Activated CD4-positive, alpha-beta T cell treated with anti-CD3 and anti-CD28 coated beads for 36 hours (primary cell): ENCODE measurements at regions not wholly inside any gene's neighbourhood (a gene's known extent, or its start where the extent isn't known, plus 50 kb on each side); places are given as distances from the start of the nearest gene placed in this dataset.

Experiments used
- ATAC-seq: fragments of 200-7000 bp; cut with Tn5 transposase; one replicate; pipeline ENCODE4 v1.10.0; 2021; ENCODE audit warnings: mild to moderate bottlenecking, moderate library complexity
- CTCF ChIA-PET: fragments of 350-600 bp; sonication (Branson Sonifier 250); formaldehyde crosslinking; loops from one replicate; lab custom pipeline; 2021; ENCODE audit warnings: antibody characterized with exemption; lab: Charles Lee
- POLR2A ChIA-PET: fragments of 350-600 bp; sonication (Branson Sonifier 250); formaldehyde crosslinking; loops from one replicate; lab custom pipeline; 2021; ENCODE audit warnings: antibody characterized with exemption, inconsistent platforms; lab: Charles Lee
- DNase-seq: peaks from one replicate; pipeline ENCODE4 v3.0.0-alpha.2; 2020
- H3K27ac Mint-ChIP-seq: one replicate; pipeline ENCODE4 v1.8.0; 2021; ENCODE audit warnings: mixed read lengths
- H3K27me3 Mint-ChIP-seq: one replicate; pipeline ENCODE4 v1.8.0; 2021; ENCODE audit warnings: mixed read lengths
- H3K36me3 Mint-ChIP-seq: one replicate; pipeline ENCODE4 v1.8.0; 2021; ENCODE audit warnings: low read depth, mixed read lengths
- H3K4me1 Mint-ChIP-seq: one replicate; pipeline ENCODE4 v1.8.0; 2021; ENCODE audit warnings: mixed read lengths
- H3K4me3 Mint-ChIP-seq: one replicate; pipeline ENCODE4 v1.8.0; 2021; ENCODE audit warnings: mild to moderate bottlenecking, moderate library complexity, mixed read lengths
- H3K9me3 Mint-ChIP-seq: one replicate; pipeline ENCODE4 v1.8.0; 2021; ENCODE audit warnings: low read depth, mixed read lengths
- intact Hi-C, 2 experiments: fragments of 100-400 bp; cut with DNase I in 1 of 2; cut with micrococcal nuclease in 1 of 2; formaldehyde crosslinking; loops; one replicate each; pipeline versions ENCODE4 v1.14.2 to v1.15.1; 2022 to 2024; cut with DNase I, micrococcal nuclease

DNA sequence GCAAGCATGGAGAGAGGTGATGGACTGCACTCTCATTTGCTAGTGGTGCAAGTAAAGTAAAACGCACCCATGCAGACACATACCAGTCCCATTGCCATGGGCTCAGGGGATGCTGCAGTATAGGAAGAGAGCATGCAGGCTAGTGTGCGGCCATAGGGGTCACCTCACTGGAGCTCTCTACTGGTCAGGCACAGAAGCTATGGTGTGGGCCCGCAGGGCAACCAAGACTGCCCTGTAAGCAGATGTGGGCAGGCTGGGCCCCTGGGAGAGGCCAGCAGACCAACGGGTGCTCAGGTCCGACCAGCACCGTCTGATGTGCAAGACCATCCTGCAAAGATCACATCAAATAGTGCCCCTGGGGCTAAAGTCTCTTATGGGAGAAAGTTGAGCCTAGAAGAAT lies 290.7 kb downstream of the HTR1B start:
- Mint-ChIP-seq H3K4me1 (no peaks in the 10 kb centered on the region), H3K27ac (no peak overlapping the region), H3K36me3 (no peaks in the 10 kb centered on the region), H3K9me3 (peaks cover 21% of the 10 kb centered on the region), H3K4me3 (no peak overlapping the region), H3K27me3 (no peaks in the 10 kb centered on the region)
- intact Hi-C loops: no loop called here
- ChIA-PET POLR2A (no interaction called here), CTCF (no interaction called here)
- ATAC-seq (no peak), DNase-seq (no peak)

DNA sequence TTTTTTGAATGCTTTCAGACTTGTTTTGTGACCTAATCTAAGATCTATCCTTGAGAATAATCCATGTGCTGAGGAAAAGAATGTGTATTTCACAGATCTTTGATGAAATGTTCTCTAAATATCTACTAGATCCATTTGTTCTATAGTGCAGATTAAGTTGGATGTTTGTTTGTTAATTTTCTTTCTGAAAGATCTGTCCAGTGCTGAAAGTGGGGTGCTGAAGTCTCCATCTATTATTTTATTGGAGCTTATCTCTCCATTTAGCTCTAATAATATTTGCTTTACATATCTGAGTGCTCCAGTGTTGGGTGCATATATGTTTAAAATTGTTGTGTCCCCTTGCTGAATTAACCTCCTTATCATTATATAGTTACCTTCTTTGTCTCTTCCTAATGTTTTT lies 303.6 kb downstream of the HTR1B start:
- CTCF ChIA-PET: no interaction called here
- H3K4me3 Mint-ChIP-seq: no peak overlapping the region
- H3K4me1 Mint-ChIP-seq: no peaks in the 10 kb centered on the region
- intact Hi-C loops: no loop called here
- POLR2A ChIA-PET: no interaction called here
- ATAC-seq (no peak), DNase-seq (no peak)
- peaks cover 5% of the 10 kb centered on the region for H3K9me3 Mint-ChIP-seq
- H3K27me3 Mint-ChIP-seq: no peaks in the 10 kb centered on the region
- no peak overlapping the region for H3K27ac Mint-ChIP-seq
- H3K36me3 Mint-ChIP-seq: no peaks in the 10 kb centered on the region

DNA sequence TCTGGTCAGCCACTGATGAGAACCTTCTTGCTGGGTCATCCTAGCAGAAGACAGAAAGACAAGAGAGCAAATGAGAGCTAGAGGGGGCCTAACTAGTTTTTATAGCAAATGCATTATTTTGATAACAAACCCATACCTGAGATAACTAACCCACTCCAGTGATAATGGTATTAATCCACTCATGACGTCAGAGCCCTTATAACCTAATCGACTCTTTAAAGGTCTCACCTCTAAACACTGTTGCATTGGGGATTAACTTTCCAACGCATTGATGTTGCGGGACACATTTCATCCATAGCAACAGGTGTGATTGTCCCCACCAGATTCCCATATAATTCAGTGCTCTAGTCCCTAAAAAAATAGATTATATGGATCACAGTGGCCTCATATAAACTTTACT lies 312.1 kb downstream of the HTR1B start:
- Mint-ChIP-seq H3K36me3 (no peaks in the 10 kb centered on the region), H3K4me3 (no peak overlapping the region), H3K4me1 (no peaks in the 10 kb centered on the region), H3K27ac (no peak overlapping the region), H3K9me3 (peaks cover 14% of the 10 kb centered on the region), H3K27me3 (no peaks in the 10 kb centered on the region)
- no peak for ATAC-seq
- no peak for DNase-seq
- POLR2A ChIA-PET: no interaction called here
- intact Hi-C loops: no loop called here
- CTCF ChIA-PET: no interaction called here

DNA sequence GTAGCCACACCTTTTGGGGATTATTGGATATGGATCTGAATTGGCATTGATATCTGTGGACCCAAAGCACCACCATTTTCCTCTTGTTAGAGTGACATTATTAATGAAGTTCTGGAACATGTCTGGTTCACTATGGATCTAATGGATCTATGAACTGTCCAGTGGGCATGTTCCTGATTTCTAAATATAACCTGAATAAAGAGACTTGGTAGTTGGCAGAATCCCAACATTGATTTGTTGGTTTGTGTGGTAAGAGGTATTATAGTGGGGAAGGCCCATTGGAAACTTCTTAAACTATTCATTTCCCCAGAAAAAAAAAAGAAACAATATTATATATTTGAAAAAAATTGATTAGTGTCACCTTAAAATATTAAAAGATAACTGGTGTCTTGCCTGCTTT lies 312.6 kb downstream of the HTR1B start:
- Mint-ChIP-seq H3K27ac (no peak overlapping the region), H3K27me3 (no peaks in the 10 kb centered on the region), H3K36me3 (no peaks in the 10 kb centered on the region), H3K9me3 (peaks cover 12% of the 10 kb centered on the region), H3K4me3 (no peak overlapping the region), H3K4me1 (no peaks in the 10 kb centered on the region)
- ATAC-seq: no peak
- intact Hi-C loops: no loop called here
- ChIA-PET CTCF (no interaction called here), POLR2A (no interaction called here)
- DNase-seq: no peak

DNA sequence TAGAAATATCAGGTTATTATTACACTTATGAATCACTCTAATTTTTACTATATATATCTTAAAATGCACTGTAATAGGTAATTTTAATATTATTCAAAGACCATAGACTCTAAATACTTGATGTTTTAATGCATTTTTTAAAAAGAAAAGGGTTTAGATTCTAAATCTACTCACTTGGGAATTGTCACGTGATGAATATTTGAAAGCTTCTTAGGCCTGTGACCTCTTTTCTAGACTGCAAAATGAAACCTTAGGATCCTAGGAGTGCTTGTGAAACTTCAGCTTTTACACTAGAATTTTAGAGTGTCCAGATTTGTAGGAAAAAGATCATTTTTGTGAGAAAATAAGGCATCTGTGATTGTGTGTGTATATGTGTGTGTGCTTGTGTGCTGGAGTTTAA lies 318.0 kb downstream of the HTR1B start:
- Mint-ChIP-seq H3K4me3 (no peak overlapping the region), H3K4me1 (no peaks in the 10 kb centered on the region), H3K27me3 (no peaks in the 10 kb centered on the region), H3K9me3 (peaks cover 2% of the 10 kb centered on the region), H3K27ac (no peak overlapping the region), H3K36me3 (no peaks in the 10 kb centered on the region)
- intact Hi-C loops: no loop called here
- ATAC-seq: no peak
- no peak for DNase-seq
- ChIA-PET POLR2A (no interaction called here), CTCF (no interaction called here)

DNA sequence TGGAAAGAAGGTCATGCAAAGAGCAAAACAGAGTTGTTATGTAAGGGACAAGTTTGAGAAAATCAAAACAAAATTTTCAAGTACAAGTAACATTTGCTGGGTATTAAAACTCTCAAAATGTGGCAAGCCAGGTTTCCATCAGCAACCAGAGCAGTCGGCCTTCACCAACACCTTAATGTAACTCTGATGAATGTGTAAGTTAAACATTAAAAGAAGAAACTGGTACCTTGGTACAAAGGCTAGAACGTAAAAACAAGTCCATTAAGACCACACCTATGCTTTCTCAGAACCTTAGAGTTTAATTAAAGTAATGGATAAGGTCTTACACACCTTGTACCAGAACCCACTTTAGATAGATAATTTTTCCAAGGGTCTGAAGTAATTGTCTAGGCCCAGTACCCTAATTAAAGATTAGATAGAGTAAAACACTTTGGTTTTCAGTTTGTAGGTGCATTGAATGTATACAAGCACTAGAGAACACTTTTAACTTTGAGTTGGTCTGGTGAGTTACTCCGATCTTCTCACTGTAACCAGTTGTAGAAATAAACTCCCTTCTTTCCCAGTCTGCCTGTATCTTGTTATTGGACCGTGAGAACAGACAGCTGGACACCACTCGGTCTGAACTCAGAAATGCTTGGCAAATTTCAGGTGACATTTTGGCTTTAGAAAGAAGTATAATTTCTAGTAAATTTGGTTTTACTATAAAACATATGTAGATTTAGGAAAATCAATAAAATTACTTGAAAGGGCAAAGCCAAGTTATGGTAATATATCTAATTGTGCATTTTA lies 319.4 kb downstream of the HTR1B start:
- intact Hi-C loops: no loop called here
- Mint-ChIP-seq H3K27me3 (no peaks in the 10 kb centered on the region), H3K4me3 (no peak overlapping the region), H3K27ac (no peak overlapping the region), H3K9me3 (no peaks in the 10 kb centered on the region), H3K4me1 (no peaks in the 10 kb centered on the region), H3K36me3 (no peaks in the 10 kb centered on the region)
- DNase-seq: no peak
- ATAC-seq: no peak
- ChIA-PET CTCF (no interaction called here), POLR2A (no interaction called here)

DNA sequence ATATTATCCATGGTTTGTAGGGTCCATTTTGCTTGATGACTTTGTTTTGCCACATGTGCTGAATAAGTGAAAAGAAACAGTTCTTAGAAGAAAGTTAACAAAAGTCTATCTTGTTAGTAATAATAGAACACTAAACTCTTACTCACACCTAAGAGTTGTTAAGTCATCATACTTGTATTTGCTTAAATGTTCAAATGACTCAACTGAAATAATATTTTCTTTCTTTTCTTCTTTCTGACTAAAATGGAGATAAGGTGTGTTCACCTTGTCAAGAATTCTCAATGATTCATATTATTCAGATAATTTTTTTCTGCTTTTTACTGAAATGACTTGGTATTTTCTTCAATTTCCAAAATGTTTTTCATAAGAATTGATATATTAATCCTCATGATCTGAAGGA lies 327.2 kb downstream of the HTR1B start:
- ChIA-PET CTCF (no interaction called here), POLR2A (no interaction called here)
- Mint-ChIP-seq H3K27ac (no peak overlapping the region), H3K27me3 (no peaks in the 10 kb centered on the region), H3K4me1 (no peaks in the 10 kb centered on the region), H3K36me3 (no peaks in the 10 kb centered on the region), H3K4me3 (no peak overlapping the region), H3K9me3 (peaks cover 5% of the 10 kb centered on the region)
- DNase-seq (no peak), ATAC-seq (no peak)
- intact Hi-C loops: no loop called here

DNA sequence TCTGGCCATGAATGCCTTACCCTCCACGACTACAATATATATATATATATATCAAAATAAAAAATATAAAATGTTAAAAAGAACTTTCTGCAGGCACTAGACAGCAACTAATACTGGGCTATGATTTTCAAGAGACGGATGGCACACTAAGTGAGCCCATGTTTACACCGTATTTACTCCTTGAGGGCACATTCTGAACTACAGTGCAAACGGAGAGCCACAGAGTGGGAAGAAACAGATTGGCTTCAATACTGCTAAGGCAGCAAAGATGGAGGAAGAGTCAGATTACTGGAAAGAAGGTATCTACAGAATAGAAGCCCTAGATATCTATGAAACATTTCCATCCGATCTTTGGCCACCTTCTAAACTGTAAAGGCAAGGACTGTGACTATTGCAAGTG lies 330.3 kb downstream of the HTR1B start:
- no peak for DNase-seq
- H3K27ac Mint-ChIP-seq: no peak overlapping the region
- ATAC-seq: no peak
- POLR2A ChIA-PET: no interaction called here
- no peaks in the 10 kb centered on the region for H3K27me3 Mint-ChIP-seq
- peaks cover 16% of the 10 kb centered on the region for H3K9me3 Mint-ChIP-seq
- CTCF ChIA-PET: no interaction called here
- no peaks in the 10 kb centered on the region for H3K36me3 Mint-ChIP-seq
- H3K4me1 Mint-ChIP-seq: no peaks in the 10 kb centered on the region
- intact Hi-C loops: no loop called here
- H3K4me3 Mint-ChIP-seq: no peak overlapping the region

DNA sequence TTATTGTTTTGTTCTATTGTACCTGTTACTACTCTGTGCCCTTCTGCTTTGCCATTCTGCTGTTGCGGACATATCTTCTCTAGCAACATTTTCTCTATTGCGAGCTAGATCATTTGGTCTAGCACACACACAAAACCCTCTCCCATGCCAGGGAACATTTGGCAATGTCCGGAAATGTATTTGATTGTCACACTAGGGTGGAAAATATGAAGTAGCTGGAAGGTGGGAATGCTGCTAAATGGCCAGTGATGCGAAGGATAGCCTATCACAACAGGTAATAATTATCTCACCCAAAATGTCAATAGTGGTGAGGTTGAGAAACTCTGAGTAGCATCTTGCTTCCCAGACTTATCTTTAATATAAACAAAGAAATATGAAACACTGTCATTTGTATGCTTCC lies 331.9 kb downstream of the HTR1B start:
- Mint-ChIP-seq H3K36me3 (no peaks in the 10 kb centered on the region), H3K27me3 (no peaks in the 10 kb centered on the region), H3K9me3 (peaks cover 21% of the 10 kb centered on the region), H3K27ac (no peak overlapping the region), H3K4me1 (no peaks in the 10 kb centered on the region), H3K4me3 (no peak overlapping the region)
- ChIA-PET CTCF (no interaction called here), POLR2A (no interaction called here)
- ATAC-seq (no peak), DNase-seq (no peak)
- intact Hi-C loops: no loop called here

DNA sequence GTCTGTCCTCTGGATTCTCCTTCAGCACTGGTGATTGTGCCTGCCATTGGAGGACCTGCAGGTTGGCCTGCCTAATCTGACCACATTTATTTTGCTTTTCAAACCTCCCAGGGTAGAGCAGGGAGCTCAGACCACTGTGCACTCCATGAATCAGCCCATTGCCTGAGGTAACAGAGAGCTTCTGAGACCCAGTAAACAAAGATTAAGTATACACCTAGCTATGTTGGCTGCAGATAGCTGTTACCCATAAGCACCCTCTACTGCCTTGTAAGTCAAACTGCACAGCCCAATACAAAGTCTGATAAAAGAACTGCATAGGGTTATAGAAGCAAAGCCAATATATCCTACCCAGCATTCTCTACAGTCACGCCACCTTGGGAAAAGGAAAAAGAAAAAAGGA lies 338.7 kb downstream of the HTR1B start:
- Mint-ChIP-seq H3K27ac (no peak overlapping the region), H3K27me3 (no peaks in the 10 kb centered on the region), H3K36me3 (no peaks in the 10 kb centered on the region), H3K9me3 (peaks cover 20% of the 10 kb centered on the region), H3K4me3 (no peak overlapping the region), H3K4me1 (no peaks in the 10 kb centered on the region)
- POLR2A ChIA-PET: no interaction called here
- CTCF ChIA-PET: interaction anchor here (0.6 kb wide), 1 partner anchor 1225 kb away, joined by 4 read pairs; no protein-coding TSS in a partner anchor
- intact Hi-C loops: no loop called here
- ATAC-seq (no peak), DNase-seq (no peak)

DNA sequence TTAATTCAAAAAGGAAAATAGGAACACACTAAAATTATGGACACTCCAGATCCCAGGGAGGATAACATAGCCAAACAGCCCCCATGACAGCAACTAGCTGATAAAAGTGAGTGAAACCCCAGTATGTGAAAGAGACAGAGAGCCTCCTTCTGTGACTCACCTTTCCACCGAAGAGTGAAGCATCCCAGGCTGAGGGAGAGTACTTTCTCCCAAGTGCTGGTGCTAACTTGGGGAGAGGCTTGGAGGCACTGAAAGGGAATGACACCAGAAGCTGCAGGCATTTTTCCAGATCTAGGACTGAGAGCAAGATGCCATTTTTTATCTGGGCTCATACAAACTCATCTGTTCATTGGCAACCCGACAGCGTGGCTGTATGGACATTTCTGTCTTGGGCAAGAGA lies 339.8 kb downstream of the HTR1B start:
- H3K4me1 Mint-ChIP-seq: no peaks in the 10 kb centered on the region
- peaks cover 18% of the 10 kb centered on the region for H3K9me3 Mint-ChIP-seq
- ChIA-PET CTCF (interaction anchor here (0.7 kb wide), 1 partner anchor 1566 kb away, joined by 3 read pairs; no protein-coding TSS in a partner anchor), POLR2A (no interaction called here)
- H3K4me3 Mint-ChIP-seq: no peak overlapping the region
- DNase-seq (no peak), ATAC-seq (no peak)
- intact Hi-C loops: no loop called here
- no peak overlapping the region for H3K27ac Mint-ChIP-seq
- no peaks in the 10 kb centered on the region for H3K36me3 Mint-ChIP-seq
- no peaks in the 10 kb centered on the region for H3K27me3 Mint-ChIP-seq

DNA sequence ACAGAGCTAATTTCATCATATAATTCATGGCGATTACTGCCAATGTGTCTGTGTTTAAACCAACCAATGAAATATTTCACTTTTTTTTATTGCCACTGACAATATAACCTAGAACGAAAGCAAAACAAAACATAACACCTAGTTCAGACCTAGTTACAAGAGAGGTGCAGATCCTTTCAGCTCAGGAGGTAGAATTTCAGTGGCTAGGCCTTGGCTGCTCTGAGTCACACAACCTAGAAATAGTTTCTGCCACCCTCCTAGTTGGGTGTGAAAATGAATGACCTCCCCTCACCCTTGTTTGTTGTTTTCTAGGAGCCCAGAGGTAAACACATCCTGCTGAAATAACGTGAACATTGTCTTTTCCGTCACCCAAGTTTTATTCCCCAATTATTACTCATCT lies 356.3 kb downstream of the HTR1B start:
- DNase-seq: no peak
- ChIA-PET POLR2A (no interaction called here), CTCF (no interaction called here)
- Mint-ChIP-seq H3K4me3 (no peak overlapping the region), H3K27ac (no peak overlapping the region), H3K27me3 (no peaks in the 10 kb centered on the region), H3K4me1 (no peaks in the 10 kb centered on the region), H3K9me3 (peaks cover 11% of the 10 kb centered on the region), H3K36me3 (no peaks in the 10 kb centered on the region)
- intact Hi-C loops: no loop called here
- ATAC-seq: no peak
